ENCODE measurements at regions not wholly inside any gene's neighbourhood (a gene's known extent, or its start where the extent isn't known, plus 50 kb on each side); places are given as distances from the start of the nearest gene placed in this dataset.
A peak's percentile ranks its signal among the peaks of the same experiment; 100 is the strongest.
"Not testable (repeated sequence)": the region's sequence is repeated elsewhere in the genome, so short reads cannot be mapped to it uniquely, and the experiment has no call there.

DNA sequence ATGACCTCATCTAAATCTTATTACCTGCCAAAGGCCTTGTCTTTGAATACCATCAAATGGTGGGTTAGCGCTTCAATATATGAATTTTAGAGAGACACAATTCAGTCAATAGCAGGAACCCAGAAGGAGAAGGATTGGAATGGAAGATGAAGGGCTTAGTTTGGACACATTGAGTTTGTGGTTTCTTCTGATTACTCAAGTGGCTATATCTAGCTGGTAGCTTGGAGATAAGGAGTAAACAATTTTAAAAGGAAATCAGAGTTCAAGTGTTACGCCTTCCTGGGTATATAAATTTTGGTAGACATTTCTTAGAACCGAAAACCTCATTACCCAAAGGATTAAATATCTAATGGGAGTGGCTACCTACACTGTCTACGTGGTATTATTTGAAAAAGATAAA lies 80.2 kb downstream of the RGS2 start:
- no peaks in the 10 kb centered on the region for H3K9me3 Mint-ChIP-seq

DNA sequence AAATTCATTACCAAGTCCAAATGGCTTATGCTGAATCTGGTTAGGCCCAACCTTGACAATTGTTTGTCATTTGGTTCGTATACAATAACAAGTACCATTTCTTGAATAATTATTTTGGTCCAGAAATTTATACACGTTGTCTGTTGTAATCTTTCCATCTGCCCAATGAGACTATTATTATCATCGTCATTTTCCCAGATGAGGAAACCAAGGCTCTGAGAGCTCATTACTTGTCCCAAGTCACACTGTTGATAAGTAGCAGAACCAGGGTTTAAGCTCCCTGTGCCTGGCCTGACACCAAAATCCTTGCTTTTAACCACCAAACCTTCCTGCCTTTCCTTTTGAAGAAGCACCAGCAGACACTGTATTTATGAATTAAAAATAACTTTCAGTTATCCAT lies 81.3 kb downstream of the RGS2 start:
- Mint-ChIP-seq H3K9me3 (no peaks in the 10 kb centered on the region), H3K27ac (no peak overlapping the region), H3K27me3 (no peaks in the 10 kb centered on the region), H3K4me3 (no peak overlapping the region), H3K36me3 (ENCODE audit: low read depth) (no peaks in the 10 kb centered on the region), H3K4me1 (no peaks in the 10 kb centered on the region)
- DNase-seq (no peak), ATAC-seq (no peak)

More for the DNA sequence above, 80.2 kb downstream of the RGS2 start:
- no peaks in the 10 kb centered on the region for H3K4me1 Mint-ChIP-seq
- DNase-seq (no peak), ATAC-seq (no peak)
- H3K27me3 Mint-ChIP-seq = no peaks in the 10 kb centered on the region
- H3K4me3 Mint-ChIP-seq = no peak overlapping the region
- no peak overlapping the region for H3K27ac Mint-ChIP-seq
- H3K36me3 Mint-ChIP-seq (ENCODE audit: low read depth) = no peaks in the 10 kb centered on the region

DNA sequence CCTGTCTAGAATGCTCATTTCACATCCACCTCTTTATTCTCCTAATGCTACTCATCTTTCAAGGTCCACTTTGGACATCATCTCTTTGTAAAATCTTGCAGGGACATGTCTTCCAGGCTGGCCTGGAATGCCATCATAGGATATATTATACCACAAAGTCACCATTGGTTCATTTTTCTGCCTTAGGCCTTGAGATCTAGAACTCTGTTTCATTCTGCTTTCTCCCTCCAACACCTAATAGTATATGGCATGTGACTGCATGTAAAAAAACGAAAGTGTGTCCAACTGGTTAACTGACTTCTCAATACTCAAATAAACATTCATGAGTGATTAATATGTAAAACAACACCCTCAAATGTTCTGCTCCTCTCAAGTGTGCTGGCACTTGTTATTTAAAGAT lies 84.1 kb downstream of the RGS2 start:
- no peaks in the 10 kb centered on the region for H3K27me3 Mint-ChIP-seq
- H3K4me3 Mint-ChIP-seq = no peak overlapping the region
- no peaks in the 10 kb centered on the region for H3K36me3 Mint-ChIP-seq (ENCODE audit: low read depth)
- DNase-seq (no peak), ATAC-seq (no peak)
- no peaks in the 10 kb centered on the region for H3K9me3 Mint-ChIP-seq
- no peaks in the 10 kb centered on the region for H3K4me1 Mint-ChIP-seq
- no peak overlapping the region for H3K27ac Mint-ChIP-seq

DNA sequence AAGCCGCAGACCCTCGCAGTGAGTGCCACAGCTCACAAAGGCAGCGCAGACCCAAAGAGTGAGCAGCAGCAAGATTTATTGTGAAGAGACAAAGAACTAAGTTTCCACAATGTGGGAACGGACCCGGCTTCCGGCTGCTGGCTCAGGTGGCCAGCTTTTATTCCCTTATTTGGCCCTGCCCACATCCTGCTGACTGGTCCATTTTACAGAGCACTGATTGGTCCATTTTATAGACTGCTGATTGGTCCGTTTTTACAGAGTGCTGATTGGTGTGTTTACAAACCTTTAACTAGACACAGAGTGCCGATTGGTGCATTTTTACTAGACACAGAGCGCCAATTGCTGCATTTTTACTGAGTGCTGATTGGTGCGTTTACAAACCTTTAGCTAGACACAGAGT lies 86.6 kb downstream of the RGS2 start:
- not testable (repeated sequence) for H3K27ac Mint-ChIP-seq; H3K36me3 Mint-ChIP-seq (ENCODE audit: low read depth); H3K9me3 Mint-ChIP-seq; H3K4me1 Mint-ChIP-seq; H3K4me3 Mint-ChIP-seq; H3K27me3 Mint-ChIP-seq; ATAC-seq; DNase-seq

DNA sequence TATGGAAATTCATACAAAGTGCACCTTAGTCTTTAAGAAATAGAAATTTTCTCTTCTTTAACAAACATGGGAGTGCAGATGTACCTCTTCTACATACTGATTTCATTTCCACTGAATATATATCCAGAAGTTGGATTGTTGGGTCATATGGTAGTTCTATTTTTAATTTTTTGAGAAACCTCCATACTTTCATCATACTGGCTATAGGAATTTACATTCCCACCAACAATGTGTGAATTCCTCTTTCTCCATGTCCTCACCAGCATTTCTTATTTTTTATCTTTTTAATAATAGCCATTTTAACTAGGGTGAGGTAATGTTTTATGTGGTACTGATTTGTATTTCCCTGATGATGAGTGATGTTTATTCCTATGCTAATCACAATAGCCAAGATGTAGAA lies 87.5 kb downstream of the RGS2 start:
- no peak overlapping the region for H3K4me3 Mint-ChIP-seq
- no peak for DNase-seq
- no peak for ATAC-seq
- no peaks in the 10 kb centered on the region for H3K4me1 Mint-ChIP-seq
- no peak overlapping the region for H3K27ac Mint-ChIP-seq
- no peaks in the 10 kb centered on the region for H3K27me3 Mint-ChIP-seq
- H3K36me3 Mint-ChIP-seq (ENCODE audit: low read depth) = no peaks in the 10 kb centered on the region
- H3K9me3 Mint-ChIP-seq = no peaks in the 10 kb centered on the region

DNA sequence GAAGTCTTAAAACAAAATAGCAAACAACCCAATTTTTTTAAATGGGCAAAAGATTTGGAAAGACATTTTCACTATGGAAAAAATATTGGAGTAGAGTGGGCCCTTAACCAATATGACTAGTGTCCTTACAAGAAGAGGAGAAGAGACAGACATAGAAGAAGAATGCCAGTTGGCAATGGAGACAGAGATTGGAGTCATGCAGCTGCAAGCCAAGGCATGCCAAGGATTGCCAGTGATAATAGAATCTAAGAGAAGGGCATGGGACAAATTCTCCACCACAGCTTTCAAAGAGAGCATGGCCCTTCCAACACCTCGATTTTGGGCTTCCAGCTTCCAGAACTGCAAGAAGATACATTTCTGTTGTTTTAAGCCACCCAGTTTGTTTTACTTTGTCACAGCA lies 92.7 kb downstream of the RGS2 start:
- Mint-ChIP-seq H3K4me3 (no peak overlapping the region), H3K36me3 (ENCODE audit: low read depth) (no peaks in the 10 kb centered on the region), H3K27ac (no peak overlapping the region), H3K27me3 (no peaks in the 10 kb centered on the region), H3K9me3 (no peaks in the 10 kb centered on the region), H3K4me1 (peaks cover 8% of the 10 kb centered on the region)
- DNase-seq = no peak
- no peak for ATAC-seq

DNA sequence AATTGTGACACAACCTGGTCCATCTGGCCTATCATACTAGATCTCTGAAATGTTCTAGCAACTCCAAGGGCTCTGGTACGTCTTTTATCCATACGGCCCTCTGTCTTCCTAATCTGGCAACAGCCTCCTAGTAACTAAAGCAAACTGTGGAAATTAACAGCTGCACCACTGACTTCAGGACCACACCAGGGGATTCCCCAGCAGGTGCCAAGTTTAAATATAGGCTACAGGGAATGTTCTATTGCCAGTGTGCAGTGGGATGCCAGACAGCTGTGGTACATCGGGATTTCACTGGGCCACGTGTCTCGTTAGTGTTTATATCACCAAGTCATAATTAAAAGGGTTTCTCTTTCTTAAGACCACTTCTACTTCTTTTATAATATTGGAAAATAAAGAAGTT lies 94.3 kb downstream of the RGS2 start:
- DNase-seq (no peak), ATAC-seq (no peak)
- no peak overlapping the region for H3K27ac Mint-ChIP-seq
- no peaks in the 10 kb centered on the region for H3K36me3 Mint-ChIP-seq (ENCODE audit: low read depth)
- no peaks in the 10 kb centered on the region for H3K9me3 Mint-ChIP-seq
- H3K27me3 Mint-ChIP-seq = no peaks in the 10 kb centered on the region
- peaks cover 8% of the 10 kb centered on the region for H3K4me1 Mint-ChIP-seq
- no peak overlapping the region for H3K4me3 Mint-ChIP-seq

DNA sequence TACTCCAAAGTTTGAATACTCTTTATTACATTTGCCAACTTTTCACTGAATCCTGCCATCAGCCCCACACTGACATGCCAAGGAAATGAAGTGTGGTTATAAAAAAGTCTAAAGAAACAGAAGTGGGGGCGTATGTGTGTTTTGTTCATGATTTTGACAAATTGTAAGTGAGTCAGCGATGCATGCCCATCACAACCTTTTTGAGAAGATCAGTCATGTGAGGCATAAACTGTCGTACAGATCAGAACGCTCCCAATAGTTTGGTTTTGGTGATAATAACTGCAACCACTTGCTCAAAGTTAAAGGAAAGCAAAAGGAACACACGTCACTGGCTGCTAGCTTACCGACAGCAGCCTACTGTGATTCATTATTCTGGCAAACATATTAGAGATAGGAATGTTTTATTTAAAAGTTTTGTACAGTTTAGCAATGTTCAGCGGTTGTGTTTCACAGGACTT lies 95.6 kb downstream of the RGS2 start:
- ATAC-seq (peak; percentile 68), DNase-seq (no peak)
- Mint-ChIP-seq H3K36me3 (ENCODE audit: low read depth) (no peaks in the 10 kb centered on the region), H3K9me3 (no peaks in the 10 kb centered on the region), H3K4me1 (peaks cover 8% of the 10 kb centered on the region), H3K27me3 (no peaks in the 10 kb centered on the region), H3K4me3 (no peak overlapping the region), H3K27ac (no peak overlapping the region)

DNA sequence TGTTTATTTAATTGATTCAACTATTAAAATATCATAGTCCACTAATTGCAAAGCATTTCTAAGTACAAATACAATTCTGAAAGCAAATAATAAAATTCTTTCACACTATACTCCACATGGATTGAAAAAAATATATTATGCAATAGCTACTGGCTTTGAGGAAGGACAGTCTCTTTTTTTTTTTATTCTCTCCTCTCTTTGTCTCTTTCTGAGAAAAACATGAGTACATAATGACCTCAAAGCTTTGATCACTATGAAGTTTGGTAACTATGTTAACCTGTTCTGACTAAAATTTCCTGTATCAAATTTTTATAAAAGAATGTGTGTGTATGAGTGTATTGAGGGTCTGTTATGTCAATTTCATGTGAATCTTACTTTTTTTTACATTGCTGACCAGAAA lies 96.2 kb downstream of the RGS2 start:
- no peak for ATAC-seq
- Mint-ChIP-seq H3K27ac (no peak overlapping the region), H3K4me1 (peaks cover 8% of the 10 kb centered on the region), H3K9me3 (no peaks in the 10 kb centered on the region), H3K27me3 (no peaks in the 10 kb centered on the region), H3K36me3 (ENCODE audit: low read depth) (peaks cover 2% of the 10 kb centered on the region), H3K4me3 (no peak overlapping the region)
- DNase-seq = no peak

DNA sequence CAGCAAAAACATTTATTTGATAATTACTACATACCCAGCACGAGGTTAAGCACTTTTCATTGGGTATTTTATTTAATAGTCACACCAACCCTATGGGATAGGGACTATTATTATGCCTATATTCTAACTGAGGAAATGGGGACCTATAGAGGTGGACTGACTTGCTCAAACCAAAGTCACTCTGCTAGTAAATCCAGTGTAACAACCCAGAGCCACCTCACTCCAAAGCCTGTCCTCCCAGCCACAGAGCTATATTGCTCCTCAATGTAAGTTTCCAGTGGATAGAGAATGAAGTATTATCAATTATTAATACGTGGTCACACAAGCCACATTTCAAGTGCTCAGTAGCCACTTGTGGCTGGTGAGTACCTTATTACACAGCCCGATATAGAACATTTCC lies 97.5 kb downstream of the RGS2 start:
- Mint-ChIP-seq H3K36me3 (ENCODE audit: low read depth) (peaks cover 2% of the 10 kb centered on the region), H3K9me3 (no peaks in the 10 kb centered on the region), H3K4me1 (peaks cover 8% of the 10 kb centered on the region), H3K27ac (no peak overlapping the region), H3K4me3 (no peak overlapping the region), H3K27me3 (no peaks in the 10 kb centered on the region)
- ATAC-seq (no peak), DNase-seq (no peak)

DNA sequence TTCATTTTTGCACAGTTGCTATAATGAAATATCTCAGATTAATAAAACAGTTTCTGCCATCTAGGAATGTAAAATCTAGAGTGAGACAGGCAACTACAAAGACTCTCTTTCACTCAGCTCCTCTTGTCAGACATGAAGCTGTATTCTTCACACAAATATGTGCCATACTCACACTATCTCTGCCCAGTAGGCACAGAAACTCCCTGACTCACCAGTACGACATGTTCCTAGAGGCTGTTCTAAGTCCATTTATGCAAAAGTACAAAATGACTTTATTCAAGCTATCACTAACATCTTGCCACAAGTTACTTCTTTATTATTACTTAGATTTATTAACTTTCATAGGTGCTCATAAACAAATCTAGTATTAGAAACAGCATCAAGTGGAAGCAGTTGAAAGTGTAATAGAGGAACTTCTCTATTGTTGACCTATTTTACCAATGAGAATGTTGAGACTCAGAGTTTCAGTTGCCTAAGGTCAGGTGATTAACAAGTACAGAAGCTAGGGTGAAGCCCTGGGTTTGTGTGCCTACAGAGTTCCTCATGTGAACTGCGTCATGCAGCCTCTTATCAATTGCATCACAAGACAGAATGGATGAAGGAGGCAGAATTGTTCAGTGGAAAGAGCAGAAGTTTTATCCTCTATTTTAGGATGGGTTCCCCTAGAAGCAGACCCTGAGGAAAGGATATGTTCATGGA lies 98.9 kb downstream of the RGS2 start:
- ATAC-seq (no peak), DNase-seq (no peak)
- H3K4me3 Mint-ChIP-seq = no peak overlapping the region
- H3K27ac Mint-ChIP-seq = no peak overlapping the region
- peaks cover 2% of the 10 kb centered on the region for H3K36me3 Mint-ChIP-seq (ENCODE audit: low read depth)
- H3K9me3 Mint-ChIP-seq = no peaks in the 10 kb centered on the region
- peaks cover 8% of the 10 kb centered on the region for H3K4me1 Mint-ChIP-seq
- H3K27me3 Mint-ChIP-seq = no peaks in the 10 kb centered on the region

DNA sequence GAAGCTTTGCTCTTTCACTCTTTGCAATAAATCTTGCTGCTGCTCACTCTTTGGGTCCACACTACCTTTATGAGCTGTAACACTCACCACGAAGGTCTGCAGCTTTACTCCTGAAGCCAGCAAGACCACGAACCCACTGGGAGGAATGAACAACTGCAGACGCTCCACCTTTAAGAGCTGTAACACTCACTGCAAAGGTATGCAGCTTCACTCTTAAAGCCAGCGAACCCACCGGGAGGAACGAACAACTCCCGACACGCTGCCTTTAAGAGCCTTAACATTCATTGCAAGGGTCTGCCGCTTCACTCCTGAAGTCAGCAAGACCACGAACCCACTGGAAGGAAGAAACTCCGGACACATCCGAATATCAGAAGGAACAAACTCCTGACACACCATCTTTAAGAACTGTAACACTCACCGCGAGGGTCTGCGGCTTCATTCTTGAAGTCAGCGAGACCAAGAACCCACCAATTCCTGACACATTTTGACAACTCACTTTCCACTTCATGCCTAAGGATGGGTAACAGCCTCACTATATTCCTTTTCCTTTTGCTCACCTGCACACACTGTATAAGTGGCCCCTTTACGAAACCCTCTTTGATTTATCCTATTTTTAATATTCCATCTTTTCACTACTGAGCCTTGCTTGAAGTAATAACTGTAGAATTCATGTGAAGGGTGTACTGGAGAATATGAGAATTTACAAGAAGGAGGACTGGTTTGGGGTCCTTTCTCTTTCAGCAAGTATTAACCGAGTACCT lies 103.2 kb downstream of the RGS2 start:
- H3K4me1 Mint-ChIP-seq; H3K27me3 Mint-ChIP-seq; H3K4me3 Mint-ChIP-seq; H3K9me3 Mint-ChIP-seq; ATAC-seq; DNase-seq; H3K27ac Mint-ChIP-seq; H3K36me3 Mint-ChIP-seq (ENCODE audit: low read depth): not testable (repeated sequence)

DNA sequence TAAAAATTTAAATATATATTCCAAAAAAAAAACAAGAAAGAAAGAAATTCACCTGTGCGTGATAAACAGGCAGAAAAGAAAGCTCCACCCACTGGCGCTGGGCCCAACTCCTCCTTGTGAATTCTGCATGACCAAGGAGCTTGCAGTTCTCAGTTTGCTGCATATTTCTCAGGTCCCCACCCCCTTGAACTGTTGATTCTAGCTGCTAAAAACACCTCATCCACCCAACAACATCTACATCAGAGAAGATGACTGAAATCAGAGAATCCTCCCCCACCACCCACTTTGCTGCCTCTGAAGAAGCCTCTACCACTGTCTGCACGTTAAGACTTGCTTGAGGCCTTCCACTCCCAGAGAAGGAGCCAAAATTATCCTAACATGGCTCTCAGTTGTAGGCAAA lies 104.8 kb downstream of the RGS2 start:
- Mint-ChIP-seq H3K27me3 (no peaks in the 10 kb centered on the region), H3K4me1 (no peaks in the 10 kb centered on the region), H3K27ac (no peak overlapping the region), H3K36me3 (ENCODE audit: low read depth) (peaks cover 2% of the 10 kb centered on the region), H3K9me3 (no peaks in the 10 kb centered on the region), H3K4me3 (no peak overlapping the region)
- ATAC-seq (no peak), DNase-seq (no peak)

DNA sequence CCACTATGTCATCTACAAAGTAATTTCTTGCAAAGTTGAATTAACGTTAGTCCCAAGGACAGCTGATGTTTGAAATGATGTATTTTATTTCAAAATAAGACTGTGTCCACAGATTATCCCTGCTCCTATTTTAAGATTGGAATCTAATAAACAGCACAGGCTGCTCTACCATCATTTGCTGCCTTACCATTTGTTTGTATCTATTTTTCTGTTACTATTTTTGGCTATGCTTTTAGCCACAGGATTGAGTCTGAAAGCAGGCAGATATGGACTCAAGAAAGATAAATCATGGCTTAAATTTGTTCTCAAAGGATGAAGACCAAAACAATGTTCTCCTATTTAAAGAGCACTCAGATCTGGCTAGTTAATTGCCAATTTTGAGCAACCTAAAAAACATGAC lies 105.3 kb downstream of the RGS2 start:
- ATAC-seq = no peak
- DNase-seq = no peak
- Mint-ChIP-seq H3K27ac (no peak overlapping the region), H3K4me3 (no peak overlapping the region), H3K36me3 (ENCODE audit: low read depth) (peaks cover 2% of the 10 kb centered on the region), H3K4me1 (no peaks in the 10 kb centered on the region), H3K27me3 (no peaks in the 10 kb centered on the region), H3K9me3 (no peaks in the 10 kb centered on the region)

DNA sequence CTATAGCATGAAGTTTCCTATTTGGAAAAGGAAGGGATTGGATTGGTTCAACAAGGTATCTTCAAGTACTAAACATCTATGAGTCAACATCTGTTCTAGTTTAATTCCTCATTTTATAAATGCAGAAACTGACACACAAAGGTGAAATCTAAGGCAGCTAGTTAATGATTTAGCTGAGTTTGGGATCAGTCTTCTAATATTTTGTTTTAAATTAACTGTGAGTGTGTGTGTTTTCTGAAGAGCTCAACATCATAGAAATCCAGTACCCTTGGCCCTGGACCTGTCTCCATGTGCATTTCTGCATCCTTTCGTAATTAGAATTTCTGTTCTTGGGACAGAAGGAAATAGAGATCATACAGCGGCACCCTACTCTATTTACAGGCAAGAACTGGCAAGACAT lies 105.9 kb downstream of the RGS2 start:
- Mint-ChIP-seq H3K4me3 (no peak overlapping the region), H3K27me3 (no peaks in the 10 kb centered on the region), H3K4me1 (no peaks in the 10 kb centered on the region), H3K9me3 (no peaks in the 10 kb centered on the region), H3K36me3 (ENCODE audit: low read depth) (peaks cover 2% of the 10 kb centered on the region), H3K27ac (no peak overlapping the region)
- ATAC-seq (no peak), DNase-seq (no peak)

Measured in activated naive CD8-positive, alpha-beta T cell treated with anti-CD3 and anti-CD28 coated beads, Interleukin-2, amount 50 U/mL, for 24 hours (primary cell).